ENCODE measurements at regions not wholly inside any gene's neighbourhood (a gene's known extent, or its start where the extent isn't known, plus 50 kb on each side); places are given as distances from the start of the nearest gene placed in this dataset.
"Not testable (repeated sequence)": the region's sequence is repeated elsewhere in the genome, so short reads cannot be mapped to it uniquely, and the experiment has no call there.

- TF ChIP-seq CTCF (IDR thresholded peaks at IDR 0.05) (no peak), POLR2AphosphoS5 (IDR thresholded peaks at IDR 0.05; ENCODE audit: insufficient read depth in 1 of 2, low read depth in 1 of 2) (no peak), POLR2A (IDR thresholded peaks at IDR 0.05) (no peak)
- H3K27me3 ChIP-seq, result no peaks in the 10 kb centered on the region
- intact Hi-C loops (cut with DNase I), result no loop called here
- H3K27ac ChIP-seq, result no peak overlapping the region
- H3K4me3 ChIP-seq, result no peak overlapping the region
- H3K4me1 ChIP-seq, result no peaks in the 10 kb centered on the region
- H3K36me3 ChIP-seq, result no peaks in the 10 kb centered on the region
- DNase-seq (ENCODE audit: extremely low spot score in 2 of 2), result no peak
- H3K9me3 ChIP-seq, result no peaks in the 10 kb centered on the region
Measured at GRCh38 chr4:179709961-179710624, 2267.9 kb upstream of the AGA start.

GRCh38 chr4:179719766-179720450 lies 2277.7 kb upstream of the AGA start:
- TF ChIP-seq CTCF (IDR thresholded peaks at IDR 0.05), result no peak
- TF ChIP-seq POLR2AphosphoS5 (IDR thresholded peaks at IDR 0.05; ENCODE audit: insufficient read depth in 1 of 2, low read depth in 1 of 2), result no peak
- TF ChIP-seq POLR2A (IDR thresholded peaks at IDR 0.05), result no peak
- Histone ChIP-seq H3K4me3 (no peak overlapping the region), H3K27me3 (no peaks in the 10 kb centered on the region), H3K27ac (no peak overlapping the region), H3K36me3 (no peaks in the 10 kb centered on the region), H3K9me3 (no peaks in the 10 kb centered on the region), H3K4me1 (no peaks in the 10 kb centered on the region)
- intact Hi-C loops (cut with DNase I), result no loop called here
- no peak for DNase-seq (ENCODE audit: extremely low spot score in 2 of 2)

GRCh38 chr4:179726491-179726890 lies 2284.3 kb upstream of the AGA start:
- H3K36me3 ChIP-seq; H3K9me3 ChIP-seq; H3K4me3 ChIP-seq; intact Hi-C loops (cut with DNase I); DNase-seq (ENCODE audit: extremely low spot score in 2 of 2); H3K27ac ChIP-seq; H3K27me3 ChIP-seq; H3K4me1 ChIP-seq: not testable (repeated sequence)

GRCh38 chr4:179728305-179728704 lies 2286.1 kb upstream of the AGA start:
- Histone ChIP-seq H3K4me3 (no peak overlapping the region), H3K36me3 (no peaks in the 10 kb centered on the region), H3K27ac (no peak overlapping the region), H3K9me3 (no peaks in the 10 kb centered on the region), H3K27me3 (no peaks in the 10 kb centered on the region), H3K4me1 (no peaks in the 10 kb centered on the region)
- no peak for DNase-seq (ENCODE audit: extremely low spot score in 2 of 2)
- intact Hi-C loops (cut with DNase I), result no loop called here
- TF ChIP-seq POLR2AphosphoS5 (IDR thresholded peaks at IDR 0.05; ENCODE audit: insufficient read depth in 1 of 2, low read depth in 1 of 2), result no peak
- TF ChIP-seq POLR2A (IDR thresholded peaks at IDR 0.05), result no peak

- H3K27me3 ChIP-seq; H3K9me3 ChIP-seq; H3K36me3 ChIP-seq; H3K4me3 ChIP-seq; DNase-seq (ENCODE audit: extremely low spot score in 2 of 2); intact Hi-C loops (cut with DNase I); H3K27ac ChIP-seq; H3K4me1 ChIP-seq: not testable (repeated sequence)
Measured at GRCh38 chr4:179736820-179737219, 2294.6 kb upstream of the AGA start.

GRCh38 chr4:179738822-179739221 lies 2296.6 kb upstream of the AGA start:
- H3K4me3 ChIP-seq, result no peak overlapping the region
- DNase-seq (ENCODE audit: extremely low spot score in 2 of 2), result no peak
- no peaks in the 10 kb centered on the region for H3K36me3 ChIP-seq
- no peak overlapping the region for H3K27ac ChIP-seq
- no peaks in the 10 kb centered on the region for H3K27me3 ChIP-seq
- no peaks in the 10 kb centered on the region for H3K9me3 ChIP-seq
- H3K4me1 ChIP-seq, result no peaks in the 10 kb centered on the region
- intact Hi-C loops (cut with DNase I), result no loop called here
- TF ChIP-seq POLR2A (IDR thresholded peaks at IDR 0.05), result no peak

- Histone ChIP-seq H3K9me3 (no peaks in the 10 kb centered on the region), H3K4me3 (no peak overlapping the region), H3K36me3 (no peaks in the 10 kb centered on the region), H3K27me3 (no peaks in the 10 kb centered on the region), H3K27ac (no peak overlapping the region), H3K4me1 (no peaks in the 10 kb centered on the region)
- no peak for DNase-seq (ENCODE audit: extremely low spot score in 2 of 2)
- no peak for TF ChIP-seq POLR2AphosphoS5 (IDR thresholded peaks at IDR 0.05; ENCODE audit: insufficient read depth in 1 of 2, low read depth in 1 of 2)
- TF ChIP-seq POLR2A (IDR thresholded peaks at IDR 0.05), result no peak
- TF ChIP-seq CTCF (IDR thresholded peaks at IDR 0.05), result no peak
- intact Hi-C loops (cut with DNase I), result no loop called here
Measured at GRCh38 chr4:179747218-179747910, 2305.1 kb upstream of the AGA start.

Measured in vagina (tissue), 2 donors.